Immature natural killer cell (primary cell): ENCODE measurements at regions not wholly inside any gene's neighbourhood (a gene's known extent, or its start where the extent isn't known, plus 50 kb on each side); places are given as distances from the start of the nearest gene placed in this dataset.
"Not testable (repeated sequence)": the region's sequence is repeated elsewhere in the genome, so short reads cannot be mapped to it uniquely, and the experiment has no call there.

Experiments
- DNase-seq, 3 donors: peaks; one replicate each; pipeline ENCODE4 v3.0.0; 2022; ENCODE audit warnings: mixed read lengths in 1 of 3
- H3K27ac Mint-ChIP-seq, 6 donors: one replicate each; pipeline ENCODE4 v1.8.0; 2020; ENCODE audit warnings: mixed read lengths in 6 of 6, mild to moderate bottlenecking in 5 of 6, inconsistent platforms in 4 of 6, moderate library complexity in 3 of 6
- H3K27me3 Mint-ChIP-seq, 3 donors: one replicate each; pipeline ENCODE4 v1.8.0; 2020 to 2021; ENCODE audit warnings: low read depth in 3 of 3, mild to moderate bottlenecking in 3 of 3, mixed read lengths in 3 of 3, moderate library complexity in 3 of 3, inconsistent platforms in 1 of 3
- H3K36me3 Mint-ChIP-seq, 3 donors: one replicate each; pipeline ENCODE4 v1.8.0; 2020; ENCODE audit warnings: mixed read lengths in 3 of 3, inconsistent platforms in 2 of 3, mild to moderate bottlenecking in 2 of 3
- H3K4me1 Mint-ChIP-seq, 2 donors: one replicate each; pipeline ENCODE4 v1.8.0; 2020; ENCODE audit warnings: inconsistent platforms in 2 of 2, mild to moderate bottlenecking in 2 of 2, mixed read lengths in 2 of 2, moderate library complexity in 1 of 2
- H3K4me3 Mint-ChIP-seq, 5 donors: one replicate each; pipeline ENCODE4 v1.8.0; 2020; ENCODE audit warnings: mild to moderate bottlenecking in 5 of 5, mixed read lengths in 5 of 5, inconsistent platforms in 3 of 5, moderate library complexity in 3 of 5
- H3K9me3 Mint-ChIP-seq, 6 donors: one replicate each; pipeline ENCODE4 v1.8.0; 2020; ENCODE audit warnings: mild to moderate bottlenecking in 6 of 6, mixed read lengths in 6 of 6, inconsistent platforms in 4 of 6, moderate library complexity in 3 of 6

GRCh38 chr3:191148131-191148530 is 50.9 kb upstream of the OSTN start:
- Mint-ChIP-seq H3K4me1 (no peaks in the 10 kb centered on the region), H3K27ac (no peak overlapping the region), H3K9me3 (peaks cover 5 to 32% (median 15%) of the 10 kb centered on the region in 6 donors), H3K4me3 (no peak overlapping the region), H3K36me3 (no peaks in the 10 kb centered on the region), H3K27me3 (peaks cover 0 to 2% (median 0%) of the 10 kb centered on the region in 3 donors)
- no peak for DNase-seq

DNA sequence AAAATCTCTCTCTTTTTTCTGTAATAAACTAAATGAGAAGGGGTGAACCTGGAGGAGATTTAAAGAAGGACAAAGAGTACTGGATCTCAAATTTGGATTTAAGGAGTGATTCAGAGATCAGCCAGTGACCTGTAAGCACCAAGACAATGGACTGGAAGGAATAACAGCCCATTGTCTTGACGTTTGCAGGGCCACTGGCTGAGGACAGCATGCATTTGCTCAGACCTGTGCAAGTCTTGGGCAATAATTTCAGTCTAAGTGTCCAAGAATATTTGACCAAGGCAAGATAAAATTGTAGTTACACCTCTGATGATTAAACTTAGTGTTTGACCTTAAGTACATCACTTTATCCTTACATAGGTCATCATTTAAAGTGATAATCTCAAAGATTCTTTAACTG is 55.8 kb upstream of the OSTN start:
- DNase-seq = no peak
- Mint-ChIP-seq H3K4me3 (no peak overlapping the region), H3K9me3 (peaks cover 2 to 22% (median 8%) of the 10 kb centered on the region in 6 donors), H3K27me3 (peaks cover 0 to 6% (median 0%) of the 10 kb centered on the region in 3 donors), H3K36me3 (no peaks in the 10 kb centered on the region), H3K4me1 (no peaks in the 10 kb centered on the region), H3K27ac (no peak overlapping the region)

- H3K4me3 Mint-ChIP-seq = no peak overlapping the region
Observed at GRCh38 chr3:191141728-191142127, 57.3 kb upstream of the OSTN start.

DNA sequence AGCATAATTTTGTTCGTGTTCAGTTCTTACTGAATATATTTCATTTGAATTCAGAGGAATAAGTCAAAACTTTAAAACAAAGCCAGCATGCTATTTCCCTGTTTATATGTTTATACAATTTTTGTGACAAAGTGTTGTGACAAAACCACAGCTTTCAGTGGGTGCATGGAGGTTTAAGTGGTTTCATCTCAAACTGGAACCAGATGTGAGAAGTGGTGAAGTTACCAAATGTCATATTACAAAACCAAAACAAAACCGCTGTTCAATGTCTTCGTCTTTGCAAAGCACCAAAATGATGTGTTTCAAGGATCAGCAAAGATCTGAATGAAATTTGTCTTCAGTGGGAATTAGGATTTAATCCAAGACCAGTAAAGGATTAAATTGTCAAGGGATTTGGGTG is 59.3 kb upstream of the OSTN start:
- H3K36me3 Mint-ChIP-seq = no peaks in the 10 kb centered on the region

More at GRCh38 chr3:191141728-191142127, 57.3 kb upstream of the OSTN start:
- Mint-ChIP-seq H3K27ac (no peak overlapping the region), H3K36me3 (no peaks in the 10 kb centered on the region), H3K27me3 (peaks cover 0 to 9% (median 0%) of the 10 kb centered on the region in 3 donors), H3K9me3 (peaks cover 2 to 15% (median 6%) of the 10 kb centered on the region in 6 donors), H3K4me1 (no peaks in the 10 kb centered on the region)
- no peak for DNase-seq

DNA sequence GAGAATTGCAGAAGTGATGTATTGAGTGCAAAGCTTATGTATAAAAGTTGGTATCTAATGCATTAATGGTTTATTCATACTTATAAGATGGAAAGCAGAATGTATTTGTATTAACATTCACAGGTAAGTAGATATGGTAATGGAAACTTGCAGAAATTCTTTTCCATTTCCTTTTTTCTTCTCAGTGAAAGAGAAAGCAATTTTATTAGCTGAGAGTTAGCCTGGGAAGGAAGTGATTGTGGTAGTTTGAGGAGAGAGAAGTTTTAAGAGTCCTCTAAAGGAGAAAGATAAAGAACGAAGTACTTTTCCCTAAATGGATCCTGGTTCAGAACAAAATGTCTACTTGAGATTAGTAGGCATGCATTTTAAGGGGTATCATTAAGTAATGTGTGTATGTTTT is 60.1 kb upstream of the OSTN start:
- Mint-ChIP-seq H3K4me3 (no peak overlapping the region), H3K27ac (no peak overlapping the region), H3K36me3 (no peaks in the 10 kb centered on the region)

More for the DNA sequence above, 59.3 kb upstream of the OSTN start:
- Mint-ChIP-seq H3K27me3 (peaks cover 0 to 9% (median 2%) of the 10 kb centered on the region in 3 donors), H3K27ac (no peak overlapping the region), H3K9me3 (peaks cover 3 to 19% (median 6%) of the 10 kb centered on the region in 6 donors), H3K4me3 (no peak overlapping the region), H3K4me1 (peaks cover 0 to 1% of the 10 kb centered on the region in 2 donors)
- DNase-seq = no peak

DNA sequence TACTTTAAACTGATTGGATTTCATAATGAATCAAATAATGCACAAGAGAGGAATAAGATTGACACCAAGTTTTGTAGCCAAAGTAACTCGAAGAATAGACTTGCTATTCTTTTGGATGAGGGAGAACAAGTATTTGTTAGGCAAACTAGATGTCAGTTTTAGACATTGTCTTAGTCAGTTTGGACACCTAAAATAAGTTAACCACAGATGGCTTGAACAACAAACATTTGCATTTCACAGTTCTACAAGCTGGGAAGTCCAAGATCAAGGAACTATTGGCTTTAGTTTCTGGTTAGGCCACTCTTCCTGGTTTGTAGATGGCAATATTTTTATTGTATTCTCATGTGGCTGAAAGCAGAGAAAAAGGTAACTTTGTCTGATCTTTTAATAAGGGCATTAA is 61.3 kb upstream of the OSTN start:
- DNase-seq = no peak
- H3K9me3 Mint-ChIP-seq = peaks cover 3 to 19% (median 6%) of the 10 kb centered on the region in 6 donors
- H3K36me3 Mint-ChIP-seq = no peaks in the 10 kb centered on the region
- peaks cover 0 to 1% of the 10 kb centered on the region in 2 donors for H3K4me1 Mint-ChIP-seq
- H3K27ac Mint-ChIP-seq = no peak overlapping the region
- H3K27me3 Mint-ChIP-seq = peaks cover 0 to 9% (median 2%) of the 10 kb centered on the region in 3 donors
- no peak overlapping the region for H3K4me3 Mint-ChIP-seq

More for the DNA sequence above, 60.1 kb upstream of the OSTN start:
- Mint-ChIP-seq H3K27me3 (peaks cover 0 to 9% (median 2%) of the 10 kb centered on the region in 3 donors), H3K4me1 (peaks cover 0 to 1% of the 10 kb centered on the region in 2 donors), H3K9me3 (peaks cover 3 to 23% (median 7%) of the 10 kb centered on the region in 6 donors)
- no peak for DNase-seq

DNA sequence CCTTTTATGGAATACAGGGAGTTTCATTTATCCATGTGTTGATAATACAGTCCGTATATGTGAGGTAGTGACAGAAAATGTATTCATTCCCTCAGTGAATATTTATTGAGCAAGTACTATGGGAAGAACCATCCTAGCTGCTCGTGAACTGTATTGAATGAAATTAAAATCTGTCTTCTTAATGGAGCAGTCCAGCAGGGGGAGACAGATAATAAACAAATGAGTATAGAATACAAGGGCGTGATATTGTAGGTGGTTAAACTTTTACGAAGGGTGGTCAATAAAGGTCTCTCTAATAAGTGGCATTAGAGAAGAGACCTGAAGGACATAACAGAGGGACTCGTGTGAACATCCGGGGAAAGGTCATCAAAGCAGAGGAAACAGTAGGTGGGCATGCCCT is 62.7 kb upstream of the OSTN start:
- H3K27ac Mint-ChIP-seq = no peak overlapping the region
- peaks cover 0 to 8% (median 2%) of the 10 kb centered on the region in 3 donors for H3K27me3 Mint-ChIP-seq
- DNase-seq = no peak
- H3K36me3 Mint-ChIP-seq = no peaks in the 10 kb centered on the region
- no peak overlapping the region for H3K4me3 Mint-ChIP-seq
- peaks cover 0 to 1% of the 10 kb centered on the region in 2 donors for H3K4me1 Mint-ChIP-seq
- peaks cover 3 to 16% (median 6%) of the 10 kb centered on the region in 6 donors for H3K9me3 Mint-ChIP-seq

DNA sequence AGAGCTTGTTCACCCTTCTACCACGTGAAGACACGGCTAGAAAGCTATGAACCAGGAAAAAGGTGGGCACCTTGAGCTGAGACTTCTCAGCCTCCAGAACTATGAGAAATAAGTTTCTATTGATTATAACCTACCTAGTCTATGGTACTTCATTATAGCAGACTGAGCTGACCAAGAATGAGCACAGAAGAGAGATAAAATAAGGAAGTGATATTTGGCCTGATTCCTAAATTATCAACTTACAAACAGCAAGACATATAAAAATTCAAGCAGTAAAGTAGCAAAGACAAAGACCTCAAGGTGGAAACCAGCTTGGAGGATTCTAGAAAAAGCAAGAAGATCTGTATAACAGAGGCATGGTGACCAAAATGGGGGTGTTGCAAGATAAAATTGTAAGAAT is 63.9 kb upstream of the OSTN start:
- no peak overlapping the region for H3K27ac Mint-ChIP-seq
- peaks cover 3 to 20% (median 6%) of the 10 kb centered on the region in 6 donors for H3K9me3 Mint-ChIP-seq
- no peaks in the 10 kb centered on the region for H3K36me3 Mint-ChIP-seq
- DNase-seq = no peak
- peaks cover 0 to 1% of the 10 kb centered on the region in 2 donors for H3K4me1 Mint-ChIP-seq
- H3K4me3 Mint-ChIP-seq = no peak overlapping the region
- H3K27me3 Mint-ChIP-seq = peaks cover 0 to 7% (median 4%) of the 10 kb centered on the region in 3 donors

DNA sequence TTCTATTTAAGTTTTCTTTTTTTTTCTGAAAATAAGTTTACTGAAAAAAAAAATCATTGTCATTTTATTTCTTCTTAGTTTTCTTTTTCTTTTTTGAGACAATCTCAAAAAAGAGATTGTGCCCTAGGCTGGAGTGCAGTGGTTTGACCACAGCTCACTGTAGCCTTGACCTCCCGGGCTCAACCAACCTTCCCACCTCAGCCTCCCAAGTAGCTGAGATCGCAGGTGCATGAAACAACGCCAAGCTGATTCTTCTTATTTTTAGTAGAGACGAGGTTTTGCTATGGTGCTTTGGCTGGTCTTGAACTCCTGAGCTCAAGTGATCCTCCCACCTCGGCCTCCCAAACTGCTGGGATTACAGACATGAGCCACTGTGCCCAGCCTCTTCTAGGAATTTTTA is 65.7 kb upstream of the OSTN start:
- Mint-ChIP-seq H3K9me3 (peaks cover 3 to 22% (median 6%) of the 10 kb centered on the region in 6 donors), H3K27ac (no peak overlapping the region), H3K27me3 (peaks cover 0 to 5% (median 4%) of the 10 kb centered on the region in 3 donors), H3K4me3 (no peak overlapping the region), H3K4me1 (peaks cover 0 to 1% of the 10 kb centered on the region in 2 donors), H3K36me3 (no peaks in the 10 kb centered on the region)
- DNase-seq = no peak

- H3K27ac Mint-ChIP-seq = no peak overlapping the region
- no peak for DNase-seq
- H3K27me3 Mint-ChIP-seq = peaks cover 0 to 8% (median 2%) of the 10 kb centered on the region in 3 donors
- H3K4me1 Mint-ChIP-seq = no peaks in the 10 kb centered on the region
- peaks cover 2 to 32% (median 6%) of the 10 kb centered on the region in 6 donors for H3K9me3 Mint-ChIP-seq
- no peak overlapping the region for H3K4me3 Mint-ChIP-seq
- H3K36me3 Mint-ChIP-seq = no peaks in the 10 kb centered on the region
Observed at GRCh38 chr3:191131305-191131704, 67.7 kb upstream of the OSTN start.

GRCh38 chr3:191124891-191125290 is 74.2 kb upstream of the OSTN start:
- not testable (repeated sequence) for DNase-seq

DNA sequence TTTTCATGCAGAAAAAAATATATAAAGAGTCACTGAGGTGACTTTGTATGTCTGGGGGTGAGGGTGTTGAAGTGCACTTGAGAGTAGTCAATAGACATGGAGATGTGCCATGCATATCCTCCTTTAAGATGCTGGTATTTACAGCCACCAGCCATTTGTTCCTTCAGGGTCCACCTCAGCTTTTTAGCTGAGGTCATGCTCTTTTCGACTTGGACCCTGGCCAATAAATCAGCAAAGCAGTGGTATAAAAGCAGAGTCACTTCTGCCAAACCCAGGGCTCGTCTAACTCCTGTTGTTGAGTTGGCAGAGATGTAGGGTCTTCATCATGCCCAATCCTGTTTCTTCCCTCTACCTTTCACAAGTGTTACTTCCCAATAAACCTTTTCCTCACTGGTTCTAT is 75.1 kb upstream of the OSTN start:
- no peak for DNase-seq
- peaks cover 0 to 4% (median 0%) of the 10 kb centered on the region in 3 donors for H3K27me3 Mint-ChIP-seq
- no peak overlapping the region for H3K4me3 Mint-ChIP-seq
- H3K9me3 Mint-ChIP-seq = peaks cover 2 to 31% (median 3%) of the 10 kb centered on the region in 6 donors
- no peak overlapping the region for H3K27ac Mint-ChIP-seq
- no peaks in the 10 kb centered on the region for H3K36me3 Mint-ChIP-seq
- no peaks in the 10 kb centered on the region for H3K4me1 Mint-ChIP-seq

More at GRCh38 chr3:191124891-191125290, 74.2 kb upstream of the OSTN start:
- not testable (repeated sequence) for H3K36me3 Mint-ChIP-seq, H3K27me3 Mint-ChIP-seq, H3K27ac Mint-ChIP-seq, H3K4me1 Mint-ChIP-seq, H3K4me3 Mint-ChIP-seq
- peaks cover 2 to 31% (median 3%) of the 10 kb centered on the region in 6 donors for H3K9me3 Mint-ChIP-seq

- H3K27ac Mint-ChIP-seq = no peak overlapping the region
- peaks cover 2 to 31% (median 4%) of the 10 kb centered on the region in 6 donors for H3K9me3 Mint-ChIP-seq
- H3K27me3 Mint-ChIP-seq = peaks cover 0 to 3% (median 0%) of the 10 kb centered on the region in 3 donors
Observed at GRCh38 chr3:191123231-191123630, 75.8 kb upstream of the OSTN start.

GRCh38 chr3:191120447-191121298 is 78.4 kb upstream of the OSTN start:
- Mint-ChIP-seq H3K9me3 (peaks cover 0 to 15% (median 3%) of the 10 kb centered on the region in 6 donors), H3K4me1 (no peaks in the 10 kb centered on the region), H3K4me3 (no peak overlapping the region)

More at GRCh38 chr3:191123231-191123630, 75.8 kb upstream of the OSTN start:
- H3K4me1 Mint-ChIP-seq = no peaks in the 10 kb centered on the region
- no peak for DNase-seq
- H3K36me3 Mint-ChIP-seq = no peaks in the 10 kb centered on the region
- no peak overlapping the region for H3K4me3 Mint-ChIP-seq

More at GRCh38 chr3:191120447-191121298, 78.4 kb upstream of the OSTN start:
- DNase-seq = no peak
- H3K27me3 Mint-ChIP-seq = no peaks in the 10 kb centered on the region
- H3K27ac Mint-ChIP-seq = no peak overlapping the region
- no peaks in the 10 kb centered on the region for H3K36me3 Mint-ChIP-seq
